ENCODE measurements at regions not wholly inside any gene's neighbourhood (a gene's known extent, or its start where the extent isn't known, plus 50 kb on each side); places are given as distances from the start of the nearest gene placed in this dataset.

- TF ChIP-seq CTCF (IDR thresholded peaks at IDR 0.05; ENCODE audit: low read depth, low read length, poor library complexity, severe bottlenecking) = no peak
- no peak for TF ChIP-seq EZH2phosphoT487 (IDR thresholded peaks at IDR 0.05; ENCODE audit: borderline replicate concordance, low read length)
Measured at GRCh38 chr6:163753430-163753829, 338.9 kb downstream of the QKI start.
